ENCODE measurements at regions not wholly inside any gene's neighbourhood (a gene's known extent, or its start where the extent isn't known, plus 50 kb on each side); places are given as distances from the start of the nearest gene placed in this dataset.
"Not testable (repeated sequence)": the region's sequence is repeated elsewhere in the genome, so short reads cannot be mapped to it uniquely, and the experiment has no call there.

GRCh38 chr12:5328669-5329517 is 103.0 kb upstream of the NTF3 start:
- DNase-seq (ENCODE audit: low read depth): no peak
- H3K4me3 ChIP-seq (ENCODE audit: low read depth, low read length): no peak overlapping the region
- no peak for TF ChIP-seq CTCF (IDR thresholded peaks at IDR 0.05; ENCODE audit: insufficient read depth, low read depth, low read length, missing control alignments)

- no peak for DNase-seq (ENCODE audit: low read depth)
- no peak for TF ChIP-seq CTCF (IDR thresholded peaks at IDR 0.05; ENCODE audit: insufficient read depth, low read depth, low read length, missing control alignments)
- no peak overlapping the region for H3K4me3 ChIP-seq (ENCODE audit: low read depth, low read length)
Observed at GRCh38 chr12:5332551-5332950, 99.4 kb upstream of the NTF3 start.

- no peak for DNase-seq (ENCODE audit: low read depth)
- no peak overlapping the region for H3K4me3 ChIP-seq (ENCODE audit: low read depth, low read length)
- TF ChIP-seq CTCF (IDR thresholded peaks at IDR 0.05; ENCODE audit: insufficient read depth, low read depth, low read length, missing control alignments): no peak
Observed at GRCh38 chr12:5333096-5333495, 98.8 kb upstream of the NTF3 start.

GRCh38 chr12:5335069-5335468 is 96.8 kb upstream of the NTF3 start:
- TF ChIP-seq CTCF (IDR thresholded peaks at IDR 0.05; ENCODE audit: insufficient read depth, low read depth, low read length, missing control alignments): no peak
- no peak overlapping the region for H3K4me3 ChIP-seq (ENCODE audit: low read depth, low read length)
- no peak for DNase-seq (ENCODE audit: low read depth)

GRCh38 chr12:5341086-5341485 is 90.8 kb upstream of the NTF3 start:
- not testable (repeated sequence) for DNase-seq (ENCODE audit: low read depth); H3K4me3 ChIP-seq (ENCODE audit: low read depth, low read length)

GRCh38 chr12:5343711-5344110 is 88.2 kb upstream of the NTF3 start:
- no peak for TF ChIP-seq CTCF (IDR thresholded peaks at IDR 0.05; ENCODE audit: insufficient read depth, low read depth, low read length, missing control alignments)
- no peak for DNase-seq (ENCODE audit: low read depth)

GRCh38 chr12:5344131-5344530 is 87.8 kb upstream of the NTF3 start:
- no peak for DNase-seq (ENCODE audit: low read depth)
- H3K4me3 ChIP-seq (ENCODE audit: low read depth, low read length): no peak overlapping the region
- TF ChIP-seq CTCF (IDR thresholded peaks at IDR 0.05; ENCODE audit: insufficient read depth, low read depth, low read length, missing control alignments): no peak

More at GRCh38 chr12:5343711-5344110, 88.2 kb upstream of the NTF3 start:
- no peak overlapping the region for H3K4me3 ChIP-seq (ENCODE audit: low read depth, low read length)

Measured in GM12865 (cell line).